Osteoblast (primary cell): ENCODE measurements at regions not wholly inside any gene's neighbourhood (a gene's known extent, or its start where the extent isn't known, plus 50 kb on each side); places are given as distances from the start of the nearest gene placed in this dataset.

ENCODE experiments used
- DNase-seq: peaks from one replicate; pipeline ENCODE4 v3.0.0; 2011; ENCODE audit warnings: low spot score, mixed read lengths; ENCODE audit not compliant: insufficient read length; ENCODE audit errors: missing footprints
- H2AFZ ChIP-seq: 2 replicates; pipeline ENCODE4 v1.6.0; 2011; ENCODE audit warnings: mild to moderate bottlenecking, low read length
- H3K27ac ChIP-seq: 2 replicates; pipeline ENCODE4 v1.5.1; 2011; ENCODE audit warnings: mild to moderate bottlenecking, low read depth, low read length, moderate library complexity
- H3K27me3 ChIP-seq: 2 replicates; pipeline ENCODE4 v1.6.0; 2012; ENCODE audit warnings: mild to moderate bottlenecking, control low read depth, inconsistent platforms, low read length, moderate library complexity; ENCODE audit not compliant: insufficient read depth
- H3K36me3 ChIP-seq: 2 replicates; pipeline ENCODE4 v1.5.1; 2011; ENCODE audit warnings: mild to moderate bottlenecking, low read length, control low read depth, moderate library complexity; ENCODE audit not compliant: insufficient read depth
- H3K4me1 ChIP-seq: 2 replicates; pipeline ENCODE4 v1.5.1; 2011; ENCODE audit warnings: mild to moderate bottlenecking, low read length, control low read depth, moderate library complexity; ENCODE audit not compliant: insufficient read depth
- H3K4me2 ChIP-seq: 2 replicates; pipeline ENCODE4 v1.6.0; 2011; ENCODE audit warnings: mild to moderate bottlenecking, low read length; ENCODE audit not compliant: insufficient read depth
- H3K4me3 ChIP-seq: fragments of 200-600 bp; sonication (generic); 3 replicates; pipeline ENCODE4 v1.5.1; 2012; ENCODE audit warnings: mild to moderate bottlenecking, low read length, inconsistent platforms; ENCODE audit not compliant: insufficient read depth
- H3K79me2 ChIP-seq: 2 replicates; pipeline ENCODE4 v1.6.0; 2012; ENCODE audit warnings: mild to moderate bottlenecking, low read length, control low read depth, inconsistent platforms; ENCODE audit not compliant: insufficient read depth
- H3K9me3 ChIP-seq: 2 replicates; pipeline ENCODE4 v1.5.1; 2011; ENCODE audit warnings: low read depth, low read length, control low read depth
- H4K20me1 ChIP-seq: 2 replicates; pipeline ENCODE4 v1.6.0; 2012; ENCODE audit warnings: mild to moderate bottlenecking, low read length, control low read depth; ENCODE audit not compliant: insufficient read depth
- CTCF ChIP-seq: IDR thresholded peaks from 2 replicates; pipeline ENCODE4 v1.5.1; 2011; ENCODE audit warnings: mild to moderate bottlenecking, low read depth, low read length, moderate library complexity; ENCODE audit errors: extremely low read depth

- no peak for TF ChIP-seq CTCF
- Histone ChIP-seq H3K9me3 (no peaks in the 10 kb centered on the region), H3K36me3 (no peaks in the 10 kb centered on the region), H3K4me3 (no peak overlapping the region), H3K79me2 (no peaks in the 10 kb centered on the region), H2AFZ (no peak overlapping the region), H3K4me2 (no peak overlapping the region), H3K27ac (no peak overlapping the region), H4K20me1 (no peaks in the 10 kb centered on the region), H3K27me3 (peaks cover 3% of the 10 kb centered on the region), H3K4me1 (no peaks in the 10 kb centered on the region)
- no peak for DNase-seq
Observed at GRCh38 chr2:72011791-72012190, 135.9 kb downstream of the CYP26B1 start.

GRCh38 chr2:72011370-72011689 is 136.3 kb downstream of the CYP26B1 start:
- no peaks in the 10 kb centered on the region for H3K79me2 ChIP-seq
- H3K4me1 ChIP-seq = no peaks in the 10 kb centered on the region
- H4K20me1 ChIP-seq = no peaks in the 10 kb centered on the region
- H3K27ac ChIP-seq = no peak overlapping the region
- H2AFZ ChIP-seq = no peak overlapping the region
- TF ChIP-seq CTCF = no peak
- H3K36me3 ChIP-seq = no peaks in the 10 kb centered on the region
- H3K4me2 ChIP-seq = no peak overlapping the region
- no peak overlapping the region for H3K4me3 ChIP-seq
- H3K9me3 ChIP-seq = no peaks in the 10 kb centered on the region
- DNase-seq = no peak
- peaks cover 3% of the 10 kb centered on the region for H3K27me3 ChIP-seq

- H3K4me3 ChIP-seq = no peak overlapping the region
- H3K4me1 ChIP-seq = no peaks in the 10 kb centered on the region
- H2AFZ ChIP-seq = no peak overlapping the region
- no peaks in the 10 kb centered on the region for H3K79me2 ChIP-seq
- H3K27ac ChIP-seq = no peak overlapping the region
- H3K4me2 ChIP-seq = no peak overlapping the region
- peaks cover 3% of the 10 kb centered on the region for H3K27me3 ChIP-seq
- H3K36me3 ChIP-seq = no peaks in the 10 kb centered on the region
- DNase-seq = peak; percentile 19
- no peaks in the 10 kb centered on the region for H4K20me1 ChIP-seq
- no peaks in the 10 kb centered on the region for H3K9me3 ChIP-seq
- no peak for TF ChIP-seq CTCF
Observed at GRCh38 chr2:72010647-72011369, 136.9 kb downstream of the CYP26B1 start.

- no peaks in the 10 kb centered on the region for H3K79me2 ChIP-seq
- no peak for DNase-seq
- H3K4me1 ChIP-seq = no peaks in the 10 kb centered on the region
- peaks cover 16% of the 10 kb centered on the region for H3K27me3 ChIP-seq
- H3K4me2 ChIP-seq = no peak overlapping the region
- no peaks in the 10 kb centered on the region for H3K9me3 ChIP-seq
- no peak overlapping the region for H3K27ac ChIP-seq
- no peaks in the 10 kb centered on the region for H4K20me1 ChIP-seq
- no peaks in the 10 kb centered on the region for H3K36me3 ChIP-seq
- no peak for TF ChIP-seq CTCF
- no peak overlapping the region for H2AFZ ChIP-seq
- no peak overlapping the region for H3K4me3 ChIP-seq
Observed at GRCh38 chr2:72008608-72009007, 139.1 kb downstream of the CYP26B1 start.
